HL-60 (cell line): ENCODE measurements at regions not wholly inside any gene's neighbourhood (a gene's known extent, or its start where the extent isn't known, plus 50 kb on each side); places are given as distances from the start of the nearest gene placed in this dataset.
A peak's percentile ranks its signal among the peaks of the same experiment; 100 is the strongest.

Experiments
- DNase-seq, 2 experiments: peaks; one replicate each; pipeline ENCODE4 v3.0.0-alpha.2; 2010 to 2020; ENCODE audit warnings: low read depth in 1 of 2, low spot score in 1 of 2
- H3K27ac ChIP-seq: fragments of 250-450 bp; sonication (Bioruptor Pico); replicated peaks from 2 replicates; pipeline ENCODE4 v1.5.1; 2020; ENCODE audit warnings: mild to moderate bottlenecking, moderate library complexity
- H3K27me3 ChIP-seq: fragments of 250-450 bp; sonication (Bioruptor Pico); 2 replicates; pipeline ENCODE4 v1.5.1; 2021; ENCODE audit warnings: mild to moderate bottlenecking, moderate library complexity; ENCODE audit not compliant: insufficient read depth, poor library complexity, severe bottlenecking
- H3K4me3 ChIP-seq: replicated peaks from 2 replicates; pipeline ENCODE4 v1.5.1; 2011; ENCODE audit warnings: mild to moderate bottlenecking, control low read depth, low read length; ENCODE audit not compliant: insufficient read depth
- CTCF ChIP-seq: IDR thresholded peaks from one replicate; pipeline ENCODE4 v1.5.1; 2011; ENCODE audit warnings: low read length, control low read depth, inconsistent platforms; ENCODE audit not compliant: insufficient read depth
- GABPA ChIP-seq: IDR thresholded peaks from 2 replicates; pipeline ENCODE4 v1.6.1; 2012; ENCODE audit warnings: low read depth
- POLR2AphosphoS5 ChIP-seq: IDR thresholded peaks from 2 replicates; pipeline ENCODE4 v1.6.1; 2012; ENCODE audit warnings: low read depth
- REST ChIP-seq: IDR thresholded peaks from 2 replicates; pipeline ENCODE4 v1.6.1; 2012; ENCODE audit warnings: low read depth; ENCODE audit not compliant: insufficient replicate concordance
- SPI1 ChIP-seq: IDR thresholded peaks from 2 replicates; pipeline ENCODE4 v1.6.1; 2012; ENCODE audit warnings: low read depth, mild to moderate bottlenecking, borderline replicate concordance

GRCh38 chr4:10243856-10244255, 127.3 kb upstream of the WDR1 start:
- Histone ChIP-seq H3K27ac (no peak overlapping the region), H3K27me3 (peaks cover 4% of the 10 kb centered on the region), H3K4me3 (no peak overlapping the region)
- DNase-seq: peak in 1 of 2 experiments; percentile 0
- TF ChIP-seq POLR2AphosphoS5: no peak
- no peak for TF ChIP-seq SPI1
- no peak for TF ChIP-seq CTCF
- no peak for TF ChIP-seq GABPA
- no peak for TF ChIP-seq REST

GRCh38 chr4:10240691-10241090, 124.1 kb upstream of the WDR1 start:
- H3K27ac ChIP-seq: no peak overlapping the region
- TF ChIP-seq CTCF (no peak), GABPA (no peak), REST (no peak)
- no peak overlapping the region for H3K4me3 ChIP-seq
- no peak for DNase-seq
- H3K27me3 ChIP-seq: peaks cover 3% of the 10 kb centered on the region

DNA sequence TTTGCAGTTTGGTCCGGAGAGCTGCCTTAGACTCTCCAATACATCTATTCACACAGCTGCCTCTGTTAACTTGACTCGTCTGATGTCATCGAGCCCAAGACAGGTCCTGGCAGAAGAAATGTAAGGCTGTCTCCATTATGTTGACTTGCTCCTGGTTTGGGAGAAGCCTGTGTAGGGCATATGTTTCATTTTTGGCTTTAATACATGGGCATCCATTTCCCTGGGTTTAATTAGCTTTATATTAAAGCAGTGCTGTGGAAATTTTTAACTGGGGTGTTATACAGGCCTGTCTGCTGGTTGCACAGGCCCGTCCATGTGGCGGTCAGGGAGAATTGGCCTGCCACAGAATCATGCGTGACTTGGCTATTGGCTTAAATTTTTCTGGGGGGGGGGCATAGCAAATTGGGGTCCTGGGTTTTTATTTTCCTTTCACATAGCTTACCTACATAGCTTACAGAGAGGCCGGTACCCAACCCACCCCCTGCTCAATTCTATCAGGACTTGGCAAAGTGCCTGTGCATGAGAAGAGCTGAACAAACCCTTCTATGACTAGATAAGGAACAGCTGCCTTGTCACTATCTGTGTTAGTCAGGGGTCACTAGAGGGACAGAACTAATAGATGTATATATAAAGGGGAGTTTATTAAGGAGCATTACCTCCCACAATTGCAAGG, 123.5 kb upstream of the WDR1 start:
- peak in 1 of 2 experiments; percentile 0 for DNase-seq
- H3K27me3 ChIP-seq: peaks cover 3% of the 10 kb centered on the region
- no peak overlapping the region for H3K27ac ChIP-seq
- H3K4me3 ChIP-seq: no peak overlapping the region
- TF ChIP-seq CTCF: no peak
- no peak for TF ChIP-seq REST
- TF ChIP-seq SPI1: no peak
- TF ChIP-seq GABPA: no peak
- no peak for TF ChIP-seq POLR2AphosphoS5
